ENCODE measurements at regions not wholly inside any gene's neighbourhood (a gene's known extent, or its start where the extent isn't known, plus 50 kb on each side); places are given as distances from the start of the nearest gene placed in this dataset.

DNA sequence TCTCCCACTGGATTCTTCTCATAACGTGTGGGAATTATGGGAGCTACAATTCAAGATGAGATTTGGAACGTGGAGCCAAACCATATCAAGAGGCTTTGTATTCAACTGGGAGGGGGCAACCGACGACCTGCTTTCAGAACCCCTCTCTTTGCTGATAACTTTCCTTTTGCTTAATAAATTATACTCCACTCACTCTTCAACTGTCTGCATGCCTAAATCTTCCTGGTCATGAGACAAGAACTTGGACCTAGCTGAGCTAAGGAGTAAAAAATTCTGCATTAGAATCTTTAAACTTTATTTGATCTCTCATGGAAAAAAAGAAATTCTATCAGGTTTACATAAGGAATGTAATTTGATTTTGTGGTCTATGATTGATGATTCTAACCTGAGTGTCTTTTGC, 86.7 kb upstream of the CYYR1 start:
- no peak for DNase-seq (ENCODE audit: extremely low read depth, low read depth)

DNA sequence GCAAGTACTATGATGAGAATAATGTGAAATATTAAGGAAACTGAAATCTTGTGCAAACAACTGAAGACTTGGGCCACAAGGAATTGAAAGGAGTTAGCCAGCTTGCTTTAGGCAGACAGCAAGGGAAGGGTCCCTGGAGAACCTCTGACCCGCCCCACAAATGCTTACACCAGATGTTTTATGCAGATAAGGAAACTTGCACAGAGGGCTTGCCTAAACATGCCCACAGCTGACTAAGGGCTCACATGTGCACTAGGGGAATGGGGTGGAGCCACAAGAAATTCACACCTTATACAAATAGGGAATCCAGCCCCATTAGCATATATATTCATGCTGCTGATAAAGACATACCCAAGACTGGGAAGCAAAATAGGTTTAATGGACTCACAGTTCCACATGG, 86.1 kb upstream of the CYYR1 start:
- DNase-seq (ENCODE audit: extremely low read depth, low read depth) = no peak

DNA sequence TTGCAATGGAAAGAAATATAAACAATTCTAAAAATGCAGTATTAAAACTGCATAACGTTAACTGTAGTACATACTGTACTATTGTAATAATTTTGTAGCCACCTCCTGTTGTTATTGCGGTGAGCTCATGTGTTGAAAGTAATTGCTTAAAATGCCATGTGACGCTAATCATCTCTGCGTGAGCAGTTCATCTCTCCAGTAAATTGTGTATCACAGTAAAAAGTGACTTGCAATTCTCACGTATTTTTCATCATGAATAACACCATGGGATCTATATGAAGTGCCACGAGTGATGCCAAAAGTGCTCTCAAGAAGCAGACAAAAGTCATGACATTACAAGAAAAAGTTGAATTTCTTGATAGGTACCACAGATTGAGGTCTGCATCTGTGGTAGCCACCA, 82.4 kb upstream of the CYYR1 start:
- no peak for DNase-seq (ENCODE audit: extremely low read depth, low read depth)

DNA sequence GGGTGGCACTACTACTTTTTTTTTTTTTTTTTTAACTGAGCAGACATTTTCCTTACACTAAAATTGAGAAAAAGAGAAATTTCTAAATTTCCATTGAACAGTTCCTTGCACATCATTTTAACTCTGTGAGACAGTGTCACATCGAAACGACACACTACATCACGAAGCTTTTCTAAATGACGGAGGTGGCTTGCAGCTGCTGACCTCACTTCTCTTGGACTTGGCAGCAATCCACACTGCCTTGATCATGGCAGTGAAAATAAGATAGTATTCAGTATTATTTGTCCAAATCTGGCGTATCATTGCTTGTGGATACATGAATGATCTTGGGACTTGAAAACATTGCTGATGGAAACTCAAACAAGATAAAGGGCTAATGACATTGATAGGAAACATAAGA, 80.3 kb upstream of the CYYR1 start:
- no peak for DNase-seq (ENCODE audit: extremely low read depth, low read depth)

DNA sequence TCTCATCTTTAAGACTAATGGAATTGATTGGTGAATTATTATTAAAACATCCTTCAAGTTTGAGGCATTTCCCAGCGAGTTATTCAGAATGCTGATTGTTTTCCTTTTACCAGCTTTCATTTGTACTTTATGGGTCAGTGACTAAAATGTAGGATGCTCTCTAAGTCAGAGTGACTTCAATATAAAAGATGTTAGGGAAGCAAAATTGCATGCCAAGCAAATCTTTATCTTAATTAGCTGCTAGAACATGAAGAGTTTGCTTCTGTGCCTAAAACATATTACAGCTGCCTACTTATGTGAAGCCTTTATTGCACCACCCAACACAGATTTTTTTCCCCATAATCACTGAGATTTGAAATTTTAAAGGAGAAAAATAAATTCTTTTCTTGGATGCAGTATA, 79.8 kb upstream of the CYYR1 start:
- no peak for DNase-seq (ENCODE audit: extremely low read depth, low read depth)

DNA sequence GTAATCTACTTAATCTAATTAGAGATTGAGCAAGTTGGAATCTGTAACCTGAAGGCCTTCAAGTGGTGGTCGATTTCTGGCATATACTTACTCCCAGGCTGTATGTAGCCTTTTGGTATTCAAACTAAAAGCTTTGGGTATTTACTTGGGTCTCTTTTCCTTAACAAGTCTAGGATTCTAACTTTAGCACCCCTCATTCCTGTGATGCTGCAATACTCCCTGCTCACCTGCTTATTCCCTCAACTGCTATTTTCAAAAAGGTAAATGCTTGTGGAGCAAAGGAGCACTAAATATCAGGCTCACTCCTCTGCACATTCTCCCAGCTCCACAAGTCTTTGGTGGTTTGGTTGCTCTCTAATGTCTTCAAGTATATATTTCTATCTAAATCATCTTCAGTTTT, 68.0 kb upstream of the CYYR1 start:
- DNase-seq (ENCODE audit: extremely low read depth, low read depth) = no peak

DNA sequence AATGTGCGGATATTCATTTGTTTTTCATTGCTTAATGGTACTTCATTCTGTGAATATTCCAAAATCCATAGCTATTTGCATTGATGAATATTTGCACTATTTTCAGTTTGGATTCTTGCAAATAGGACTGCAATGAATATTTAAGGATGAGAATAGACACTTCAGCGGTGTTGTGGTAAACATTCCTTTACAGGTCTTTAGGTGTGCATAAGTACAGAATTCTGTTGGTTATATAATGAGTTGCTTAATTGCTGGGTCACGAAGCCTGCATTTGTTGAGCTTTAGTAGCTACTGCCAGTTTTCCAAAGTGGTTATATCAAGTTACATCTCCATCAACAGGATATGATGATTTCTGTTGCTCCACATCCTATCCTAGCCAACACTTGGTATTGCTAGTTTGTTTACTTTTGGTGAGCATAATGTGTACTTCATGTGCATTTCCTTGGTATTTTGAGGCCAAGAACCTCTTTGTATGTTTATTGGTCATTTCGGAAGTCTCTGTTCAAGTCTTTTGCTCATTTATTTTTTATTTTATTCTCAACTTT, 64.2 kb upstream of the CYYR1 start:
- no peak for DNase-seq (ENCODE audit: extremely low read depth, low read depth)

DNA sequence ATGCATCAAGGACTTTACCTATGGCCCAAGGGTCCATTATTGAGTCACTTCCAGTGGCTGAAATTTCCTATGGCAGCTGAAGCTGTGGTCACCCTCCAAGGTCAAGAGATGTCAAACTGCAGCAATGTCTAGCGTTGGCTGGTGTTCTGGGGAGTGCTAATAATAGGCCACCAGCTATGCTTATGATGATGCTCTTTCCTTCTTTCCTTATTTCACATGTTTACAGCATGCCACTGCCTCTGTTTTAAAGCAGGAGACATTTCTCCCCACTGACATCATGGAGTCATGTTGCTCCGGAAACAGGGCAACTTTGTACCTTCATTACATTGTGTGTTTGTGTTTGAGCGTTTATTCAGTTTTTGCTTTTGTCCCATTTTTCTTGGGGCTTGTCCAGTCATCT, 62.6 kb upstream of the CYYR1 start:
- DNase-seq (ENCODE audit: extremely low read depth, low read depth) = no peak

DNA sequence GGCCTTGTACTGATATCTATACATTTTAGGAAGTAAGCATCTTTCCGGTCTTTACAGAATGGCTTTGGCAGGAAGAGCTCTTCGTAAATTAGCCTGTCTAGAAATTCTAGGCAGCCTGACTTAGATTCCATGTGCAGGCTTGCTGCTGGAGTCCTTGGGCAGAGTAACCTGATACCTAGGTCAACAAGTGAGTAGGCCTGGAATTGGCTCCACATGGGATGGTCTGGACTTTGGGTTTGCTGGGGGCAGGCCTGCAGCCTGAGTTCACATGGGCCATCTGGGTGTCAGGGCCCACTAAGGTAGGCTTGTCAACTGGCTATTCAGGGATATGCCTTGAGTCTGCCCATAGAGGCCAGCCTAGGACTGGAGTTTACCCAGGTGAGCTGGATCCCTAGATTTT, 59.6 kb upstream of the CYYR1 start:
- DNase-seq (ENCODE audit: extremely low read depth, low read depth) = no peak

DNA sequence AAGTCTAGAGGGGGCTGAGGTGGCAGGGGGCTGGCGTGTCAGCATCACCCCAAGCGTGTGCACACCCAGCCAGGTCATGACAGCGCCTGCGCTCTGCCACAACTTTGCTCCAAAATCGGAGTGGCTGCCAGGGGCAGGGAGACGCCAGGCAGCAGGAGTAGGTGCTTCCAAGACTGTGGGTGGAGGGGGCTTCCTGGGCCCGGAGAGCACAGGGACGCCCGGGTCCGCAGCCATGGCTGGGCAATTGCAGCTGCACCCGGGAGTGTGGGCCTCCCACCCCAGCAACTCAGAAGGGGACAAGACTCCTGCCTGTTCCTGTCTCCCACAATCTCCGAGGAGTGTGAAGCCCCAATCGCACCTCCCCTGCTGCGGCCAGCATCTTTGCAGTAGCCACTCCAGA, 53.1 kb upstream of the CYYR1 start:
- DNase-seq (ENCODE audit: extremely low read depth, low read depth) = no peak

DNA sequence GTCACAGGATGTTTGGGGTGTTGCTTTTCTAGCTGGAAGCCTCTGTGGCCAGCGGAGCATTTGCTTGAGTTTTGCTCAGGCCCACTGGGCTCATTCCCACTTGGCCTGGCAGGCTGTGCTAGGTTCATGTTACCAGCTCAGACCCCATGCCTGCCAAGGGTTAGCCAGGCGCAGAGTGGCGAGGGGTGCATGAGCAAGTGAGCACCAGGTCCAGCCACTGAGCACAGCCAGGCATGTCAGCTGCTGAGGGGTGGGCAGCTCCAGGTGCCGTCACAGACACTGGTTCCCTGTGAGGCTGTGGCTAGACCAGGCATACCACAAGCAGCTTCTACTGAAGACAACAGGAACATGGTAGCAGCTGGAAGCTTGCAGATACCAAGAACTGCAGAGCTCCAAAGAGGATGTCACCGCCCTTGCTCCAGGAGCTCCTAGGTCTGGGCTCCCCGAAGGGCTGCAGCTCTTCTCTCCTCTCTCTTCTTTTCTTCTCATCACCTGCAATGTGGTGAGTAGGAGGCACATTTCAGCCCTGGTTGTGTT, 52.0 kb upstream of the CYYR1 start:
- DNase-seq (ENCODE audit: extremely low read depth, low read depth) = no peak
